Uterus (tissue), 2 donors: ENCODE measurements at regions not wholly inside any gene's neighbourhood (a gene's known extent, or its start where the extent isn't known, plus 50 kb on each side); places are given as distances from the start of the nearest gene placed in this dataset.

Experiments used
- POLR2A ChIP-seq, 2 donors: fragments of 450-650 bp; IDR thresholded peaks; one replicate each; pipeline ENCODE4 v1.6.1; 2016; ENCODE audit warnings: antibody characterized with exemption in 2 of 2, mild to moderate bottlenecking in 1 of 2, moderate library complexity in 1 of 2
- TF ChIP-seq, protein P1 (sequence below), 4 experiments: fragments of 200-600 bp in 2 of 4; fragments of 450-650 bp in 2 of 4; sonication (generic) in 2 of 4; IDR thresholded peaks; one replicate each; pipeline ENCODE4 v1.5.1; 2016 to 2019; ENCODE audit warnings: antibody characterized with exemption in 4 of 4, mild to moderate bottlenecking in 2 of 4, moderate library complexity in 1 of 4

DNA sequence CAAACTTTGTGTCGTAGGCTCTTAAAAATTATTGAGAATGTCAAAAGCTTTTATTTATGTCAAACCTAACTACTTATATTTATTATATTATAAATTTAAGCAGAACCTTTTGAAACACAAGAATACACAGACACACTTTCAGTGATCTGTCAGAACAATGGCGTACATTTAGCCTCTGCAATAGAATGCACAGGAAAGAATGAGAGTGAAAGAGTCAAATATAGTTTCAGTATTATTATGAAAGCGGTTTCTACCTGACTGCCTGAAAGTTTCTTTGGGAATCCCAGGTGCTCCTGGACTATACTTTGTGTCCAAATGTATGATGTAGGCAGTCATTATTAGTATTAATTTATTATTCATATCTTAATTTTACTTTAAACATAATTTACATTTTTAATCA is 872.0 kb upstream of the AGA start:
- TF ChIP-seq POLR2A (IDR thresholded peaks at IDR 0.05) = no peak
- TF ChIP-seq, protein P1, sequence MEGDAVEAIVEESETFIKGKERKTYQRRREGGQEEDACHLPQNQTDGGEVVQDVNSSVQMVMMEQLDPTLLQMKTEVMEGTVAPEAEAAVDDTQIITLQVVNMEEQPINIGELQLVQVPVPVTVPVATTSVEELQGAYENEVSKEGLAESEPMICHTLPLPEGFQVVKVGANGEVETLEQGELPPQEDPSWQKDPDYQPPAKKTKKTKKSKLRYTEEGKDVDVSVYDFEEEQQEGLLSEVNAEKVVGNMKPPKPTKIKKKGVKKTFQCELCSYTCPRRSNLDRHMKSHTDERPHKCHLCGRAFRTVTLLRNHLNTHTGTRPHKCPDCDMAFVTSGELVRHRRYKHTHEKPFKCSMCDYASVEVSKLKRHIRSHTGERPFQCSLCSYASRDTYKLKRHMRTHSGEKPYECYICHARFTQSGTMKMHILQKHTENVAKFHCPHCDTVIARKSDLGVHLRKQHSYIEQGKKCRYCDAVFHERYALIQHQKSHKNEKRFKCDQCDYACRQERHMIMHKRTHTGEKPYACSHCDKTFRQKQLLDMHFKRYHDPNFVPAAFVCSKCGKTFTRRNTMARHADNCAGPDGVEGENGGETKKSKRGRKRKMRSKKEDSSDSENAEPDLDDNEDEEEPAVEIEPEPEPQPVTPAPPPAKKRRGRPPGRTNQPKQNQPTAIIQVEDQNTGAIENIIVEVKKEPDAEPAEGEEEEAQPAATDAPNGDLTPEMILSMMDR (IDR thresholded peaks at IDR 0.05) = no peak
